NCI-H748 treated with DMSO at 0.1 percent for 48 hours (cell line): ENCODE measurements at regions not wholly inside any gene's neighbourhood (a gene's known extent, or its start where the extent isn't known, plus 50 kb on each side); places are given as distances from the start of the nearest gene placed in this dataset.
"Not testable (repeated sequence)": the region's sequence is repeated elsewhere in the genome, so short reads cannot be mapped to it uniquely, and the experiment has no call there.

Experiments
- DNase-seq: peaks from one replicate; lab custom pipeline; 2025; lab: John Stamatoyannopoulos, UW

GRCh38 chr11:21930408-21930807 lies 262.5 kb upstream of the ANO5 start:
- no peak for DNase-seq

DNA sequence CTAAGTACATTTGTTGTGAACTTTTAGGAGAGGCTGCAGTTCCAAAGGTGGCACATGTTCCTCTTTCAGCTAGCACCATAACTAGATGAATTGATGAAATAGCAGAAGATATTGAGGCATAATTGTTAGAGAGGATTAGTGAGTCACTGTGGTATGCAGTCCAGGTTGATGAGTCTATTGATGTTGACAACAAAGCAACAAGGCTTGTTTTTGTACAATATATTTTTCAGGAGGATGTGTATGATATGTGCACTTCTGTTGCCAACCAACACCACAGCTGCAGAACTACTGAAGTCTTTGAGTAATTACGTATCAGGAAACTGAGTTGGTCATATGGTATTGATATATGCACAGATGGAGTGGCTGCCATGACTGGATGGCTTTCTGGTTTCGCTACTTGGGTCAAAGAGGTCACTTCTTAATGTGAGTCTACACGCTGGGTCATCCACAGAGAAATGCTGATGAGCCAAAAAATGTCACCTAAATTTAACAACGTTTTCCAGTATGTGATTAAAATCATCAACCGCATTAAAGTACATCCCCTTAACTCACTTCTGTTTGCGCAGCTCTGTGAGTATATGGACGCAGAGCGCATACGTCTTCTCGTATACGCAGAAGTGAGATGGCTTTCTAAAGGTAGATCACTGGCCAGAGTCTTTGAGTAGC lies 261.3 kb upstream of the ANO5 start:
- no peak for DNase-seq

- peak; percentile 7 for DNase-seq
These were observed 259.8 kb upstream of the ANO5 start for GRCh38 chr11:21933095-21933494.

GRCh38 chr11:21944577-21944976 lies 248.3 kb upstream of the ANO5 start:
- DNase-seq = no peak

DNA sequence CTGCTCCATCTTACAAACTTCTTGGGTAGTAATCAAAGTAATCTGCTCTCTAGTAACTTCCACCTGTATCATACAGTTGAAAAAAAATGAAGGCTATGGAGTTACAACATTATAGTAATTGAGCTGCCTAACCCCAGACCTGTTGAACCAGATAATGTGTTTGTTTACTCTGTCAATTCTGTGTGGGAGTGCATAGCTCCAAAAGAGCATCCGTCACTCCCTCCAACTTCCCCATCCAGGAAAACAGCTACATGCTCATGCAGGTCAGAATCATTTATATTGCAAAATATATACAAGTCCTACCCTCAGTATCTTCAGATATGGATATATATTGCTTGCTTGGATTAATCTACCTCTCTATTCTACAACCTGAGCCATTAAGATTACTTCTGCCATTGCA lies 244.0 kb upstream of the ANO5 start:
- DNase-seq = peak; percentile 46

DNA sequence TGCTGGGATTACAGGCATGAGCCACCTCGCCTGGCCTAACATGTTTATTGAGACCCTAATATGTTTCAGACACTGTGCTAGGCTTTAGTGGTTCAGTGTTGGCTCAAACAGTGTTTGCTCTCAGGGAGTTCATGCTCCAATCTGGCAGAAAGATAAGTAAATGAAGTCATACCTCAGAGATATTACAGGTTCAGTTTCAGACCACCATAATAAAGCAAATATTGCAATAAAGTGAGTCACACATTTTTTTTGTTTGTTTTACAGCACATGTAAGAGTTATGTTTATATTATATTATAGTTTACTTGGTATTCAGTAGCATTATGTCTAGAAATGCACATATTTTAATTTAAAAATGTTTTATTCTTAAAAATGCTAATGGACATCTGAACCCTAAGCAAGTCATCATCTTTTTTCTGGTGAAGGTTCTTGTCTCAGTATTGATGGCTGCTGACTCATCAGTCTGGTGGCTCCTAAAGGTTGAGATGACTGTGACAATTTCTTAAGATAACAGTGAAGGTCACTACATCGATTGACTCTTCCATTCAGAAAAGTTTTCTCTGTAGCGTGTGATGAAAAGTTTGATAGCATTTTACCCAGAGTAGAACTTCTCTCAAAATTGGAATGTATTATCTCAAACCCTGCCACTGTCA lies 243.0 kb upstream of the ANO5 start:
- no peak for DNase-seq

GRCh38 chr11:21963013-21963412 lies 229.9 kb upstream of the ANO5 start:
- DNase-seq = no peak

DNA sequence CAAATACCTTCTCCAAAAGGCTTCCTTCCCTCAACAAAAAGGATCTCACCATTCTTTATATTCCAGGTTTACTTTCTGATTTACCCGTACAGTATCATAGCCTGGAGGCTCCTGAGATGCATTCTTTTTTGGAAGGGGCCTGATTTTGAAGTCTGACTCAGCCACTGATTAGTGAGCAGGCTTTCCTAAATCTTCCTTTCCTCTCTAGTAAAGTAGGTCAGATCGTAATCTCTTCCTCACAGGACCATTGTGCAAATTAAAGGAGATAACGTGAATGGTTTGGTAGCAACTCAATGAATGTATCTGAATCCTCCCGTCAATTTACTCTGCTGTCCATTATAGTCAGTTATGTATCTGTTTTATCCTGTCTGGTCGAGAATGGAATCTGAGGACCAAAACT lies 227.7 kb upstream of the ANO5 start:
- no peak for DNase-seq

- no peak for DNase-seq
These were observed 224.2 kb upstream of the ANO5 start for GRCh38 chr11:21968702-21969101.

DNA sequence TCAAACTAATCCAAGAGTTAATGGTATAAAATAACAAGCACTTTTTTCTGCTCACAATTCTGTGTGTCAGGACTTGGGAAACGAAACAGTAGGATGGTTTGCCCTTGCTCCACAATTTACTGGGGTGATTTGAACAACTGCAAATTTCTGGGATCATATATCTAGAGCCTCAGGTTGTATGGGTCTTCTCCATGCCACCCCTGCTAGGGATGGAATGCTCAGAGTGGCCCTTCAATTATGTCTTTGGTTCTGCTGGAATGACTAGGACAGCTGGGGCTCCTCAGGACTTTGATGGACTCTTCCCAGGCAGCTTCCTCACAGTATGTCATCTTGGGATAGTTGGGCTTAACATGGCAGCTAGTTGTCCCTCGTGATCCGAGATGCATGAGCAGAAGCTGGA lies 223.0 kb upstream of the ANO5 start:
- no peak for DNase-seq

DNA sequence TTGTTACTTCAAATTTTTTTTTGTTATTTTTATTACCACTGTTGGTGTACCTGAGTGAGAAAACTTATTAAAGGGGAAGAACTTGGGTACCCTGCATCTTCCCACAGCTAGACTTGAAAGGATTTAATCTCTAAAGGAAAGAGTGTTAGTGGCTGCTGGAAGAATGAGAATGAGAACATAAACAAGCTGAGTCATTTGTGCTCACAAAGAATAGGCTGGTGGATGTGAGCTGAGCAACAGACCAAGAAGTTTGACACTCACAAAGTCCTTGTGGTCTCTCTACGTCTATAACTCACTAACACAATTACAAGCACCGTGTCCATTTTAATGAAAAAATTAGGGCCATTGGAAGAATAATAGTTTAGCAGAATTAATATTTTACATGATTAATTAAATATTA lies 217.6 kb upstream of the ANO5 start:
- no peak for DNase-seq

- no peak for DNase-seq
These were observed 216.7 kb upstream of the ANO5 start for GRCh38 chr11:21976210-21976609.

GRCh38 chr11:21983431-21983830 lies 209.5 kb upstream of the ANO5 start:
- no peak for DNase-seq

GRCh38 chr11:21986361-21986760 lies 206.5 kb upstream of the ANO5 start:
- DNase-seq = no peak

GRCh38 chr11:21987261-21987660 lies 205.6 kb upstream of the ANO5 start:
- DNase-seq = no peak

GRCh38 chr11:21988477-21988876 lies 204.4 kb upstream of the ANO5 start:
- DNase-seq = no peak

DNA sequence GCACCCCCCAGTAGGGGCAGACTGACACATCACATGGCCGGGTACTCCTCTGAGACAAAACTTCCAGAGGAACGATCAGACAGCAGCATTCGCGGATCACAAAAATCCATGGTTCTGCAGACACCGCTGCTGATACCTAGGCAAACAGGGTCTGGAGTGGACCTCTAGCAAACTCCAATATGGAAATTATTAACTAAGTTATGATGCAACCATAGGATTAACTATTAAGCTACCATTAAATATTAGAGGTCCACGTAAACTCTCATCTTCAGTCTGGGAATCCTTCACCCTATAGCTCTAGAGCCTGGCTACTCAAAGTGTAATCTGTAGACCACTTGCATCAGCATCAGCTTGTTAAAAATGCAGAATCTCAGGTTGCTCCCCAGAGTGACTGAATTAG lies 191.1 kb upstream of the ANO5 start:
- DNase-seq = not testable (repeated sequence)

DNA sequence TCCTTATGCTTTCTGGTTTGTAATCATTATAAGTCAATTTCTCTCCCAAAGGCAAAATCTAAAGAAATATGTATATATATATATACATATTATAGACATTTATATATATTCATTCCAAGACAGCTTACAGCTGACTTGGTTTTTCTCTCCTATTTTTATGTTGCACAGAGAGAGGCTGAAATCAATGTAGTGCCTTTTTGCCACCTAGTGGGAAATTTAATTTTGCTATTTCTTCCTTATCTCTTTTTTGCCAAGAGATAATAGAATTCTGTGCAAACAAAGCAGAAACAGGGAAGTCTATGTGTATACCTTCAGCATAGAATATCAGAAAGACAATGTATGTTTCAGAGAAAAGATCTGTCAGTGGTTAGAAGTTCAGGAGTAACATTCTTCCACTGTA lies 186.0 kb upstream of the ANO5 start:
- no peak for DNase-seq

GRCh38 chr11:22031791-22032190 lies 161.1 kb upstream of the ANO5 start:
- no peak for DNase-seq

- DNase-seq = no peak
These were observed 155.4 kb upstream of the ANO5 start for GRCh38 chr11:22037505-22037904.

GRCh38 chr11:22041039-22041438 lies 151.8 kb upstream of the ANO5 start:
- DNase-seq = no peak

DNA sequence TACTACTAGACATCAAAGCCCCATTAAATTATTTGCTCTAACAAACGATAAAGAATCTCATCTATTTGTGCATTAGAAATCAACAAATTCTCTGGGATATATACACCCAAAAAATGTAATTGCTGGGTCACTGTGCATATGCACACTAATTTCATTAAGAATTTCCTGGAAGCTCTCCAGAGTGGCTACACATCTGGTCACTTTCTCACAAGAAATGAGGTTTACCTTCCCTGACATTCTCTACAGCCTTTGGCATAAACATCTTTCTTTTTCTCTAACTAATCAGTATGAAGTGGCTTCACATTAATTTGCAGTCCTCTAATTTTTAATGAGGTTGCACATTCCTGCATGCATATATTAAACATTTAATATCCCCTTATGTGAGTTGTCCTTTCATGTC lies 150.8 kb upstream of the ANO5 start:
- DNase-seq = no peak

DNA sequence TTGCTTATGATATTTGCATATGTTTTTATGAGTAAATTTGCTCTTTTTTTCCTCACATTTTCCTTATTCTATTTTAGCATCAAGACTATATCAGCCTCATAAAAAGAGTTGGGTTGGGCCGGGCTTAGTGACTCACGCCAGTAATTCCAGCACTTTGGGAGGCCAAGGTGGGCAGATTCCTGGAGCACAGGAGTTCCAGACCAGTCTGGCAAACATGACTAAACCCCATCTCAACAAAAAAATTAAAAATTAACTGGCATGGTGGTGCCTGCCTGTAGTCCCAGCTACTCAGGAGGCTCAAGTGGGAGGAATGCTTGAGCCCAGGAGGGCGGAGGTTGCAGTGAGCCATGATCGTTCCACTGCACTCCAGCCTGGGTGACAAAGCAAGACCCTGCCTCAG lies 148.8 kb upstream of the ANO5 start:
- DNase-seq = no peak

DNA sequence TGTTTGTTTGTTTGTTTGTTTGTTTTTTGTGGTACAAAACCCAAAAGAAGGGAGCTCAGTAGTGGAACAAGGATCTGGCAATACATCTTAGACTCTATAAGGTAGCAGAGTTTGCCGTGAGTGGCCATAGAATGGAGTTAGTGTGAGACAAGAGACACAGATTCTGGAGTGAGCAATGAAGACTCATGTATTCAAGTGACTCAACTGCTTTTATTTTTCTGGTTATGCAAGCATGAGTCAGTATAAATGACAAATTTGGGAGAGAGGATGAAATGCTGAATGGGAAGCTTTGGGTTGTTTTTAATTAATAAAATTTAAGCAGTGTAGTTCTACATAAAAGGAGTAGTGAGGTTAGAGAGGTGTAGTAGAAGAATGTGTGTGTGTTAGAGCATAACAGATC lies 143.6 kb upstream of the ANO5 start:
- DNase-seq = no peak
